HG02870 (cell line): ENCODE measurements at regions not wholly inside any gene's neighbourhood (a gene's known extent, or its start where the extent isn't known, plus 50 kb on each side); places are given as distances from the start of the nearest gene placed in this dataset.

Experiments used
- ATAC-seq: cut with Tn5 transposase; IDR thresholded peaks from one replicate; pipeline ENCODE4 v1.9.1; 2021; ENCODE audit warnings: mild to moderate bottlenecking, moderate library complexity; ENCODE audit not compliant: unreplicated experiment

DNA sequence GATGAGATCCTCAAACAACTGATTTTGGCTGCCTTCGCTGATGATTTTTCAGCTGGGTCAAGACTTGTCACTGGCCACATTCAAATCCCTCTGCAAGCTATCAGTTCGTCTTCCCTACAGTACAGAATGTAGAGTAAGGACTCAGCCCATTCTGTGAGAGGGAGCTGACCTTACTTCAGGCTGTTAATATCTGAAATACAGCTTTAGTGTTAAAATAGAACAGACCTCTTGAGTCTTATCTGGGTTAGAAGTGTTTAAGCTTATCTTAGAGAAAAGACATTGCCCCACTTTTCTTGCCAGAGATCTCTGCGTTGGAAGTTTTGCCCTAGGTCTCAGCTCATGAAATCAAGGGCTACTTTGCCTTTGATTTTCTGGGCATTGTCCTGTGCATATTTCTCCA lies 383.4 kb upstream of the LARGE1 start:
- no peak for ATAC-seq

DNA sequence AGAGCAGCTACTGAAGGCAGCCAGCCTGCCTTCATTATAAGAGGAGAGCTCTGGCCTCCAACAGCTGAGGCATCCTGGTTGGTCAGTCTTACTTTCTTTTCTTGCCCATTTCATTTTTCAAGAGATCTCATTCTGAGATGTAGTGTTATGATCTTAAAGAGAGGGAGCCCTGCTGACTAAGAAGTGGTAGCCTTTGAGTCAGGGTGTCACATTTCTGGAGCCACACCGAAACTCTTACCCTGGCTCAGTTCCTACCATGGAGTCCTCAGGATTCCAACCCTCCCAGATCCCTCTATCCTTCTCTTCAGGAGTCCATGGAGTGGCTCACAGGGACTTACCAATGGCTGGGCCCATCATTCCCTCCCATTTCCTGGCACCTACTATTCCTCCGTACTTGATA lies 386.1 kb upstream of the LARGE1 start:
- no peak for ATAC-seq

DNA sequence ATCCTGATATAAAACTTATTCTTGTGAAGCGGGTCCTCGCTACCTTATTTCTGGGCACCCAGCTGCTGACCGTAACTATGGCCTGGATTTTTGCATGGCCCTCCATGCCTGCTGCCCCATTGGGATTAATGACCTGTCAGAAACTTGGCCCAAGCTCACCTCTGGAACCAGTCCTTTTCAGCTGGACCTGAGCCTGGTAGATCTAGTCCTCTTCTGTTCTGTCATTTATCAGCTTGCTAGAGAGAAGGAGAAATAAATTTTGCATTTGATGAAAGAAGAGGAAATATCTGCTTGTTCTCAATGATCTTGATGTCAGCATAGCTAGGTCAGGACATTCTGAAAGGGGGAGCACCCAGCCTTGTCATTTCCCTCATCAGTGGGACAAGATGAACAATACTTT lies 387.8 kb upstream of the LARGE1 start:
- ATAC-seq, result no peak

DNA sequence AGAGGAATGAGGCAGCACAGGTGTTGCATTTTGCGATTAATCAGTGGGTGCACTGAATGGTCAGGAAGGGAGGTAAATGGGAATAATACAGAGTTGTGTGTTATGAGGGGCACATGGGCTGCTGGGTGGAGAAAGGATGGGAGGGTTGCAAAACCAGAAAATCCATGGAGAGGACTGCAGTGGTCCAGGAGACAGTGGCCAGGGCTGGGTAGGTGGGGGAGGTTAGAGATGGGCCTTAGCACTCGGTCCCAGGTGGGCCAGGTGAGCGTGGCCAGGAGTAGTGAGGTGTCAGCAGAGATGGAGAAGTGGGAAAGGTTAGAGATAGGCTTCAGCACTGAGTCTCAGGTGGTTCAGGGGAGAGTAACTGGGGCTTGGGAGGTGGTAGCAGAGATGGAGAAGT lies 399.1 kb upstream of the LARGE1 start:
- ATAC-seq, result no peak

DNA sequence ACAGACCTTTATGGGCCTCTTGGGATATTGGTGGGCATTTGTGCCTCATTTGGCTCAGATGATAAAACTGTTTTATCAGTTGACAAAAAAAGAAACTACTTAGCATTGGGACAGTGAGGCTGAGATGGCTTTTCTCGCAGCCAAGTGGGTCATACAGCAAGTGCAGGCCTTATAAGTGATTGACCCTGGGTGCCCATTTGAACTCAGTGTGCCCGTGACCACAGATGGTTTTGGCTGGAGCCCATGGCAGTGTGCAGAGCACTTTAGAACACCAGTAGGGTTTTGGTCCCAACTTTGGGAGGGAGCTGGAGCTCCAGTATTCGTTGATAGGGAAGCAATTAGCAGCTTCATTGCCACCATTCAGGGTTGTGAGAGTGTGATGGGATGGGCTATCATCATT lies 404.5 kb upstream of the LARGE1 start:
- ATAC-seq, result no peak

DNA sequence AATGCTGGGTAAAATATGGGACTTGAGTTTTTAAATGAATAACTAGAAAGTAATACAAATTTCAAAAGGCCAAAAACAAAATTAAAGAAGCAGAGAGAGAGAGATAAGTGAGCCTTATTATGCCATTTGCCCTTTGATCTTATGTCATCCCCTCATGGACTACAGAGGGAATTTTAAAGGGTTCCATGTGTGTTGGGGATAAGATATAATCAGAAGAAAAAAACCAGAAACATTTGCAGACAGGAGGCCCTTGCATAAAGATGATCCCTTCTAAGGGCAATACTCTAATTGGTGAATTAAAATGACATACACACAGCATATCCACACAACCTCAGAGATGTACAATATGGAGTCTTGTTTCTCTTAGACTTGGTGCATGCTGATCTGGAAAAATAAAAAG lies 406.6 kb upstream of the LARGE1 start:
- no peak for ATAC-seq

DNA sequence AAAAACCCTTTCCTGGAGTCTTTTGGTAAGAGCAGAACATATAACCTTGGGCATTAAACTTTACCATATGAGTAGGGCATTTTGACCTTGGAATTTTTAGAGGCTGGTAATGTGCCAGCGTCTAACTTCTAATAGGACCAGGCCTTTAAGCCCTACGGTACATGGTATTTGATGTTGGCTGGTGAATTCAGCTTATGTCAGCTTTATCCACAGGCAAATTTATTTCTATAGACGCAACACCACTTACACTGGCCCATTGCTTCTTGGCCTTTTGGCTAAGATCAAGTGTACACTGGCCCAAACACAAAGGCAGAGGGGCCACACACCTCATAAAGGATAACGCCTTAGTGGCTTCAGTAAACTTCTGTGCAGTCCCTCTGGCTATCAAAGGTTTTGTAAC lies 410.2 kb upstream of the LARGE1 start:
- ATAC-seq, result no peak

DNA sequence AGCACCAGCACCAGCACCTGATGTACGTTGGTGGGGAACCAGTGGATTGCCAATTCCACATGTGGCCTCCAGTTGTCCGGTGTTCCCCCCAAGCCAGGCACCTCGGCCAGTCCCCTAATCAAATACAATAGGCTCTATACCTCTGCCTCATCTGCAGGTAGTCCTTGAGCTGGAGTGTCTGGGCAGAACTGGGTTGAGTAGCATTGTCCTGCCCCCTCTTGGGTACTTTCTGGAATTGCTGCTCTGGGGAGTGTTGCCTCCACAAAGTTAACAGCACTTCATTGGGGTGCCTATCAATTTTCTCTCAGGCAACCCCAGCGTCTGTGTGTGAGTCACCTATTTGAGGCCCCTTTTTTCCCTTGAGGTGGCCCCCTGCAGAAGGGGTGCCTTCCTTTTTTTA lies 413.0 kb upstream of the LARGE1 start:
- no peak for ATAC-seq

DNA sequence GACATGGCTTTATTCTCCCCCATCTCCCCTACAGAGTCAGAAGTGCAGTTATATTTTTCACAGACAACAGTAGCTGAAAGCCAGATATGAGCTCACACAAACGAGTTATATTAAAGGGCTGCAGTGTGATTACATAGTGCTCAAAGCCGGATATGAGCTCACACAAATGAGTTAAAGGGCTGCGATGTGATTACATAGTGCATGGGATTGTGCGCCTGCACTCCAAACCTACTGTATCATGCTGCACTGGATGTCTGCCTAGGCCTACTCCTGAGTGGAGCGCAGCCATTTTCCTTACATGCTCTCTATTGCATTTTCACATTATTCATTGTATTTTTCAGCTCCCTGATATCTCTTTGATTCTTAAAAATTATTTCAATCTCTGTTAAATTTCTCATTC lies 414.6 kb upstream of the LARGE1 start:
- no peak for ATAC-seq

DNA sequence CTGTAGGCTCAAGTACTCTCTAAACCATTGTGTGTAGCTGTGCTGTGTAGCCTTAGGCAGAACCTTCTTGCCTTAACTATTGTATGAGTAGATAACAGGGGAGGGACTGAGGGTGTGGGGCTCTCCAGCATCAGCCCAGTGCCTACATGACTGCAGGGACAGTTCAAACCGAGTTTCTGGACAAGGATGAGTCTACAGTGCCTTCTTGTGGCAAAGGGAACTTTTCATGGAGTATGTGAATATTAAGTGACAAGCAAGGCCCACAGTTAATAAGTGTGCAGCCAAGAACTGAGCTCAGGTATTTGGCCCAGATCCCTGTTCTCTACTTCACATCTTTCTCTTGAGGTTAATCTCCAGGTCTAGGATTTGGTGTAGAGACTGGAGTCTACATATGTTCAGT lies 424.4 kb upstream of the LARGE1 start:
- no peak for ATAC-seq

DNA sequence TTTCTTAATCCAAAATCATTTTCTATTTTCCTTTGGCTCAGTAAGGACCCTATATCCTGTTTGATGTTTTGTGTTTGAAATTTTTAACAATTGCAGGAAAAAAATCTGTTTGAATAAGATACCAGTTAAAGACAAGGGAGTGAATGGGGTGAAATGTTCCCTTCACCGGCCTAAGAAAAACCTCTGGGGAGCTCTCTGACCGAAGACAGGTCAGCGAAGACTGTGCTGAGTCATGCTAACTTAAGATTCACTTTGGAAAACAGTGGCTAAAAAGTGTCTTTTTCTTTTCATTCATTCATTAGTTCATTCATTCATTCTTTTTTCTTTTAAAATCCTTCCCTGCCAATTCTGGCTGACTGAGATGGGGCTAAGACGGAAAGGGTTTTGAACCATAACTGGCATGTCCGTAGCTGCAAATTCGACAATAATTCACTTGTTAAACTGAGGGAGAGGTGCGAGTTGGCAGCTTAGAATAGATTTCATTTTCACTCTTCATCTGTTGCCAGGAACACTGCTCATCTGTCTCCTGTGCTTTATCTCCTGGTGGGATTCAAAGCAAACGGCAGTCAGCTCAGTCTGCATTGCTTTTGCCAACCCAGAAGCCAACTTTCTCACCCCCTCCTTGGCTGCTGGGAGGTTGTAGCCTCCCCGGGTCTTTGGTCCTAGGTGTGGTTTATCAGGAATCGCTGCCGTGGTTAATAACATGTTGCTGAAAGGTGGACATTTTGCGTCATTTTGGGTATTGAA lies 434.0 kb upstream of the LARGE1 start:
- no peak for ATAC-seq

DNA sequence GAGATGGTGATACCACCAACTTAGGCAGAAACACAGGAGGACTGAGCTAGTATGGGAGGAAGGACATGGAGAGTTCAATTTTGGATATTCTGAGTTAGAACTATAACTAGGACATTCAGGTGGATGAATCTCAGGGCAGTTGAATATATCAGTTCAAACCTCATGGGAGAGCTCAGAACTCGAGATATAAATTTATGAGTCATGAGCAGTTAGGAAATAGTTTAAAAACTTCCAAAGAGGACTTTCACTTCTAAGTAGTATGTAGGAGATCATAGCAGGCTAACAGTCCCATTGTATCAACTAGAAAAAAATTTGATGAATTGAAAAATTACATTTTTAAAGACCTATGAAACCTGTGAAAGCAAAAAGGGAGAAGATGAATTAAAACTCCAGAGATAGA lies 436.2 kb upstream of the LARGE1 start:
- ATAC-seq, result no peak

DNA sequence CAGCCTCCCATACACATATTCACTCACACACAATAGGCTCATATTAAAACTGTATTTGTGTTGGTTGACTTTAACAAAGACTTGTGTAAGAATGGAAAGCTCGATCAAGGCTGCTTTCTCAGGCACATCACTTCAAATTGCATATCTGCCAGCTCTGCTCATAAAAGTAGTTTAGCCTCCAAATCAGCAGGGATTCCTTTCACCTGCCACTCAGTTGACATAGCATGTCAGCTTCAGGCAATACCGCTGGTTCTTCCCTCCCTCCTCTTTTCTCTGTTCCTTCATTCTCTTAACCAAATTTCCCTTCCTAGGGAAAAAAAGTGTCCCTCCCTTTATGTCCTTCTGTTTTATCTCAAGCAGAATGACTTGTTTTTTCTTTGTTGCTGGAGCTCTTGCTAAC lies 450.4 kb upstream of the LARGE1 start:
- ATAC-seq, result no peak

DNA sequence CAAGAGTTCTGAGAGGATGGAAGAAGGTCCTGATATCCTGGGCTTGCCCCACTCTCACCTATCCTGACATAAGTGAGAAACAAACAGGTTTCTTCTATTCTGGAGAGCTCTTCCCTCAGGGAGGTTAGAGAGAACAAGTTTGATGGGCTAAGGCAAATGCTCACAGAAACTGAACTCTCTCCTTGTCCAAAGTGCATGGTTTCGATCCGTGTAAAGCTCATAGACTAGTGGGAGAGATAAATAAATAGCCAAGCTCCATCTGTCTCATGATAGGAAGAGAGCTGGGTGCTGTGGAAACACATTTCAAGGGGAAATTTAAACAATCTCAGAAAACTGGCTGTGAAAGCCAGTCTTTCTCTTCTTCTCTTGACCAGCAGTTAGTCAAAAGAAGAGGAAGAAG lies 459.5 kb upstream of the LARGE1 start:
- ATAC-seq, result no peak

DNA sequence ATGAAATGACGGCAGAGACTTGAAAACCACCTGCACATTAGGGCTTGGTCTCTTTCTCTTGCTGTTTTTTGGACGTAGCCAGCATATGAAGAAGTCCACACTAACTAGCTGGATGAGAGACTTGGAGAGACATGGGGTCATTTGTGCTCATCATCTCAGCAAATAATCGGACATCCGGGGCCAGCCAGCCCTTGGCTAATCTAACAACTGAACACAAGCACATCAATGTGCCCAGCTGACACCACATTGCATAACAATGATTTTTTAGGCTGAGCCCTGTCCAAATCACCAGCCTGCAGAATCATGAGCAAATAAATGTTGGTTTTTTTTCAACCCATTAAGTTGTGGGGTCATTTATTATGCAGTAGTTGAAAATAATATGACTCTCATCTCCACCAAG lies 460.3 kb upstream of the LARGE1 start:
- no peak for ATAC-seq

DNA sequence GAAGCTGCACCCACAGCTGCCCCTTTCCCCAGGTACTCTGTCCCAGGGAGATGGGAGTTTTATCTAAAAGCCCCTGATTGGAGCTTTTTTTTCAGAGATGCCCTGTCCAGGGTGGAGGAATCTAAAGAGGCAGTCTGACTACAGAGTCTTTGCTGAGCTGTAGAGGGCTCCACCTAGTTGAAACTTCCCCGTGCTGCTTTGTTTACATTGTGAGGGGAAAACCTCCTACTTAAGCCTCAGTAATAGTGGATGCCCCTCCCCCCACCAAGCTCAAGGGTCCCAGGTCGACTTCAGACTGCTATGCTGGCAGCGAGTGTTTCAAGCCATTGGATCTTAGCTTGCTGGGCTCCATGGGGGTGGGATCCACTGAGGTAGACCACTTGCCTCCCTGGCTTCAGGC lies 470.1 kb upstream of the LARGE1 start:
- ATAC-seq, result no peak

DNA sequence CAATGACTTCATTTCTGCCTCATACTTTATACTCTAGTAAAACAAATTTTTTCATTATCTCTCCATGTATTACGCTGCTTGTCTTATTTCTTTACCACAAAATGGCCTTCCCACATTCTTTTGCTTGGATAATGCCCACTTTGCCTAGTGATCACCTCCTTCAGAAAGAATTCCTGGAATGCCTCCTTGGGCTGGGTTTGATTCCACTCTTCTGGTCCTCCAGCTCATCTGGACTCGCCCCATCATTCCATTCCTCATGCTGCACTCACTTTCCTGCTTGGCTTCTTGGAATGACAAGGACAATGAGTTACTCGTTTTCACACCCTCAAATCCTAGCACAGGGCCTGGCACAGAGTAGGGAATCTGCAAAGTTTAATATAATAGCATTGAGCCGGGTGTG lies 475.1 kb upstream of the LARGE1 start:
- no peak for ATAC-seq

DNA sequence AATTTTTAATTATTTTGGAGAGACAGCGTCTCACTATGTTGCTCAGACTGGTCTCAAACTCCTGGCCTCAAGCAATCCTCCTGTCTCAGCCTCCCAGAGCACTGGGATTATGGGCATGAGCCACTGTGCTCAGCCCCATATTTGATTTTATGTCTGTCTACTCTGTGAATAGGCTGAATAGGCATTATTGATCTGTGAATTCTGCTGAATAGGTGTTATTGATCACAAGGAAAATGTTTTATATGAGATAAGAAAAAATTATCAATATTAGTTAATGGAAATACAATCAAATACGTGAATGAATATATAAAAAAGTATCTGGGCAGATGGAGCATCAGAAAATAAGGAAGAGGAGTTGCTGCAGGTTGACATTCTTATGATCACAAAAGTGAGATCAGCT lies 483.4 kb upstream of the LARGE1 start:
- ATAC-seq, result no peak

DNA sequence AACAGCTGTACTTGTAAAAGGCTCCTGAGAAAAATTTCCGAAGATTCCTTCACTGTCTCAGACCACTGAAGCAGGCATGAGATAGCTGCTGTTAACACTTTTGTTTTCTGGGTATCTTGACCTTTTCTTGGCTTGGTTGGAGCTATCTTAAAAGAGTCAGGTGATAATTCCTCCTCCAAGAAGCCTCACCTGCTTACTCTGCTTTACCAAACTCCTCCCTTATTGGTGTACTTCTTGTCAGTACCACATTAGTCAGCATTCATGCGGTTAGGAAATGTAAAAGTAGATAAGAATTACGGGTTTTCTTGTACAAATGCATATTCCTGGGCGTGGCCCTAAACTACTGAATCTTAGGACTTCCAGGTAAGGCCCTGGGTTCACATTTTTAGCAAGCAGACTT lies 489.8 kb upstream of the LARGE1 start:
- ATAC-seq, result no peak

DNA sequence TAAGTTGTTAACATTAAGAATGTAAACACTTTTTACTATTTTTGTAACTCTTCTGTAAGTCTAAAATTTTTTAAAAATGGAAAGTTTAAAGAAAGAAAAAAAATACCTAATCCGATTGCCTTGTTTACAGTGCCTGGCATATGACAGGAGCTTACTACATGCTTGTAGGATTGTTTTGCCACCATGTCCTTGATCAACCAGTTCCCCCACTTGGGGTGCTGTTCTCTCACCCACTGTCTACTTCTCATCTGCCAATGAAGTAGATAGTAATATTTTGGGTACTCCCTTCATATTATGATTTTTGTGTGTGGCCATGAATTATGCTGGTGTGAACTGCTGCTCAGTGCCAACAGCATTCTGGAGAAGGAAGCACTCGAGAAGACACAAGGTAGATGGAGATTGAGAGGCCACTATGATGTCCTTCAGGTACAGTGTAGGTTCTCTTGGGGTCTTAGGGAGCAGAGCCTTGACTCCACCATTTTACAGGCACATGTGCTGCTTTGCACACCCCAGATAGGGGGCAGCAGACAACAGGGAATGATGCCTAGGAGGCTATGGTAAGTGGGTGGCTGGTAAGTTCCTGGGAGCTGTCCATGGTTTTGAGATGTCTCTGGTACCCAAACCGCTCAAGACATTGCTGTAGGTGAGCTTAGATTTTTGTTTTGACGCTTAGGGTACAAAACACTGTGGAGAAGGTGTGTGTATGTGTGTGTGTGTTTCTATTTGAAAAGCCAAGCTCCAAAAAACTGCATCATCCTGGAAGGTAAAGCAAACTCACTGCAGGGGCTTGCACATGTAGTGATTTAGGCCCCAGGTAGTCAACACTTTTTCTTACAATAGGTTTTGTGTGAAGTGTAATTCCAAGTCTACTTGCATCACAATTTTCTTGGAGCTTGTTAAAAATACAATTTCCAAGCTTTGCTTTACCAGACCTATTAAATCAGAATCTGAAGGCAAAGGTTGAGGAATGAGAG lies 494.5 kb upstream of the LARGE1 start:
- ATAC-seq, result no peak

DNA sequence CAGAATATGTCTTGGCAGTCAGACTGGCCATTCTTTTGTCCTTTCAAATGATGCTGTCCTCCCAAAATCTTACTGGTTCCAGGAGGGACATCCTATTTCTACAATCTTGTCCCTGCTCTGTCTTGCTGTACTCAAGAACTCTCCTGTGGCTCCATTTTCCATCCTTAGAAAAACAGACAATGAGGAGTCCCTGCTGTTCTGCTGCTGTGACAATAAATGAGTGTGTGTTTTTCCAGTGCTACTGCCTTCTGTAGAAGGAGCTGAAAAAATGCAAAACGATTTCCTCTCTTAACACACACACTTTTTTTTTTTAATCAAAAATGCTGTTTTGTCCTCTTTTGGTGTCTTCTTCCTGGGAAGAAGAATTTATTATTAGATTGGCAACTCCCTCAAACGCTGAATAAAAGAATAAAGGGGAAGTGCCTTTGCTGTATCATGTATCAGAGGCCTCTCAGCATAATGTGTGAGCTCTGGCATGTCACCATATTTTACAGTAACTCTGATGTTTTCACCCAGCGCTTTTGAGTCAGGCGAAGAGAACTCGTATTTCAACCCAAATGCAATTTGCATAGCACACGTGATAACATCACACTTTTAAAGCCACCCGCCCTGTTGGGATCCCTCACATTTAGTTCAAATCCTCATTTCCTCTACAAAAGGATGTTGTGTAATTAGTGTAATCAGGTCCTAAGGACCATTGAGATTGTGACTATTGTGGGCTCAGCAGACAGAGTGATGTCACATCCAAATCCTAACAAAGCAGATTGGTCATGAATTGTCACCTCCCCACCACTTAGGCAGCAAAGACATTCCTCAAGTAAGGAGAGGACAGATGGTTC lies 496.0 kb upstream of the LARGE1 start:
- ATAC-seq, result no peak
